GM08714 (cell line): ENCODE measurements at regions not wholly inside any gene's neighbourhood (a gene's known extent, or its start where the extent isn't known, plus 50 kb on each side); places are given as distances from the start of the nearest gene placed in this dataset.

ENCODE experiments used
- H3K4me3 ChIP-seq: fragments of 200-500 bp; sonication (Bioruptor generic); 2 replicates; pipeline ENCODE4 v1.5.1; 2014; ENCODE audit warnings: mild to moderate bottlenecking, low read length, inconsistent platforms
- ZNF274 ChIP-seq: IDR thresholded peaks from 2 replicates; pipeline ENCODE4 v1.6.1; 2012; ENCODE audit warnings: mild to moderate bottlenecking, low read depth, low read length

GRCh38 chr1:224513787-224514209 is 79.2 kb upstream of the WDR26 start:
- no peak overlapping the region for H3K4me3 ChIP-seq
- TF ChIP-seq ZNF274, result no peak

- no peak for TF ChIP-seq ZNF274
- H3K4me3 ChIP-seq, result no peak overlapping the region
These were observed 82.6 kb upstream of the WDR26 start for GRCh38 chr1:224517171-224517570.

GRCh38 chr1:224518528-224518927 is 83.9 kb upstream of the WDR26 start:
- H3K4me3 ChIP-seq, result no peak overlapping the region
- no peak for TF ChIP-seq ZNF274

- no peak overlapping the region for H3K4me3 ChIP-seq
- no peak for TF ChIP-seq ZNF274
These were observed 85.3 kb upstream of the WDR26 start for GRCh38 chr1:224519874-224520273.

- TF ChIP-seq ZNF274, result no peak
- no peak overlapping the region for H3K4me3 ChIP-seq
These were observed 86.2 kb upstream of the WDR26 start for GRCh38 chr1:224520808-224521207.

- H3K4me3 ChIP-seq, result no peak overlapping the region
- no peak for TF ChIP-seq ZNF274
These were observed 87.5 kb upstream of the WDR26 start for GRCh38 chr1:224521904-224522734.

GRCh38 chr1:224523676-224524075 is 89.1 kb upstream of the WDR26 start:
- no peak for TF ChIP-seq ZNF274

GRCh38 chr1:224524679-224525078 is 90.1 kb upstream of the WDR26 start:
- no peak overlapping the region for H3K4me3 ChIP-seq
- TF ChIP-seq ZNF274, result no peak

More at GRCh38 chr1:224523676-224524075, 89.1 kb upstream of the WDR26 start:
- no peak overlapping the region for H3K4me3 ChIP-seq

GRCh38 chr1:224525411-224526040 is 90.6 kb upstream of the CNIH3 start:
- TF ChIP-seq ZNF274, result no peak
- no peak overlapping the region for H3K4me3 ChIP-seq

- H3K4me3 ChIP-seq, result no peak overlapping the region
- no peak for TF ChIP-seq ZNF274
These were observed 89.3 kb upstream of the CNIH3 start for GRCh38 chr1:224526771-224527170.

- H3K4me3 ChIP-seq, result no peak overlapping the region
- TF ChIP-seq ZNF274, result no peak
These were observed 87.2 kb upstream of the CNIH3 start for GRCh38 chr1:224528900-224529299.

- TF ChIP-seq ZNF274, result no peak
- no peak overlapping the region for H3K4me3 ChIP-seq
These were observed 86.3 kb upstream of the CNIH3 start for GRCh38 chr1:224529844-224530243.

GRCh38 chr1:224533517-224533916 is 82.6 kb upstream of the CNIH3 start:
- no peak for TF ChIP-seq ZNF274
- no peak overlapping the region for H3K4me3 ChIP-seq

- no peak for TF ChIP-seq ZNF274
- H3K4me3 ChIP-seq, result no peak overlapping the region
These were observed 81.4 kb upstream of the CNIH3 start for GRCh38 chr1:224534731-224535130.

GRCh38 chr1:224535641-224536040 is 80.5 kb upstream of the CNIH3 start:
- no peak overlapping the region for H3K4me3 ChIP-seq
- no peak for TF ChIP-seq ZNF274
